HEK293 (cell line): ENCODE measurements at regions not wholly inside any gene's neighbourhood (a gene's known extent, or its start where the extent isn't known, plus 50 kb on each side); places are given as distances from the start of the nearest gene placed in this dataset.

ENCODE experiments used
- ZBTB21 ChIP-seq: fragments of 450-650 bp; formaldehyde crosslinking; IDR thresholded peaks from 2 replicates; pipeline ENCODE4 v1.5.1; 2017; ENCODE audit warnings: missing biosample characterization, missing genetic modification characterization
- ZFHX2 ChIP-seq: fragments of 450-650 bp; formaldehyde crosslinking; conservative IDR thresholded peaks from 2 replicates; pipeline ENCODE4 v1.5.1; 2016; ENCODE audit warnings: missing biosample characterization, missing genetic modification characterization
- ZNF239 ChIP-seq: fragments of 450-650 bp; formaldehyde crosslinking; IDR thresholded peaks from 2 replicates; pipeline ENCODE4 v1.5.1; 2016; ENCODE audit warnings: missing biosample characterization, missing genetic modification characterization
- TF ChIP-seq, protein P1 (sequence below): fragments of 450-650 bp; formaldehyde crosslinking; IDR thresholded peaks from 2 replicates; pipeline ENCODE4 v1.5.1; 2016; ENCODE audit warnings: missing biosample characterization, missing genetic modification characterization
- TF ChIP-seq, protein P2 (sequence below): fragments of 450-650 bp; formaldehyde crosslinking; IDR thresholded peaks from 2 replicates; pipeline ENCODE4 v1.5.1; 2016; ENCODE audit warnings: missing biosample characterization, missing genetic modification characterization
- TF ChIP-seq, protein P3 (sequence below): fragments of 450-650 bp; formaldehyde crosslinking; IDR thresholded peaks from 2 replicates; pipeline ENCODE4 v1.5.1; 2016; ENCODE audit warnings: missing biosample characterization, missing genetic modification characterization
- TF ChIP-seq, protein P4 (sequence below): fragments of 450-650 bp; formaldehyde crosslinking; IDR thresholded peaks from 2 replicates; pipeline ENCODE4 v1.5.1; 2017; ENCODE audit warnings: missing biosample characterization, missing genetic modification characterization
- TF ChIP-seq, protein P5 (sequence below): fragments of 450-650 bp; formaldehyde crosslinking; IDR thresholded peaks from 2 replicates; pipeline ENCODE4 v1.5.1; 2016; ENCODE audit warnings: missing biosample characterization, missing genetic modification characterization

DNA sequence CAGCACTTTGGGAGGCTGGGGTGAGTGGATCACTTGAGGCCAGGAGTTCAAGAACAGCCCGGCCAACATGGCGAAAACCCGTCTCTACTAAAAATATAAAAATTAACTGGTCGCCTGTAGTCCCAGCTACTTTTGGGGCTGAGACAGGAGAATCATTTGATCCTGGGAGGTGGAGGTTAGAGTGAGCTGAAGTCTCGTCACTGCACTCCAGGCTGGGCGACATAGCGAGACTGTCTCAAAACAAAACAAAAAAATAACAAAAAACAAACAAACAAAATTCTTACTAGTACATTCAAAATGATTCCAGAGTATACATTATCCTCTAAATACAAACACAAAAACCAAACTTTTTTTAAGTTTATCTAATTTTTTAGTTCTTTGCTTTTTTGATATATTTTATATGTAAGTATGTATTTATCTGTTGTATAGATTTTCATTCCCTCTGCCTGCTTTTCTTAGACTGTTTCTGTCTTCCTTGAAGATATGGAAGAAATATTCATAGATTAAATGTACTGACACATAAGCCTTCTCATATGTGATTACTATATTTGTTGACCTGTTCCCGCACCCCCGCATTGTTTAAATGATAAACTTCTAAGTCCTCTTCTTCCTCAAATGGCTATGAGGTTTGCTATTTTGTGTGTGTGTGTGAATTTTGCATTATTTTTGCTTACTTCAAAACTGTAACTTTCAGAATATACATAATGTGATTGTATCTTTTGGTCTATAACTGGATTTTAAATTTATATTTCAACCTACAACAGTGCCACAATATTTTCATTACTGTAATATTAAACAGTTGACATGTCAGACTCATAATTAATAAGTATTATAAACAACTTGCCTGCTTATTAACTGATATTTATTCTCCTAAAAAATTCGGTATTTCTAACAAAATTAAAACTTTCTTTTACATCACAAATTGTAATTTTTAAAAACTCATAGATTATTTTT is 1674.1 kb upstream of the B3GALT2 start:
- TF ChIP-seq, protein P1, sequence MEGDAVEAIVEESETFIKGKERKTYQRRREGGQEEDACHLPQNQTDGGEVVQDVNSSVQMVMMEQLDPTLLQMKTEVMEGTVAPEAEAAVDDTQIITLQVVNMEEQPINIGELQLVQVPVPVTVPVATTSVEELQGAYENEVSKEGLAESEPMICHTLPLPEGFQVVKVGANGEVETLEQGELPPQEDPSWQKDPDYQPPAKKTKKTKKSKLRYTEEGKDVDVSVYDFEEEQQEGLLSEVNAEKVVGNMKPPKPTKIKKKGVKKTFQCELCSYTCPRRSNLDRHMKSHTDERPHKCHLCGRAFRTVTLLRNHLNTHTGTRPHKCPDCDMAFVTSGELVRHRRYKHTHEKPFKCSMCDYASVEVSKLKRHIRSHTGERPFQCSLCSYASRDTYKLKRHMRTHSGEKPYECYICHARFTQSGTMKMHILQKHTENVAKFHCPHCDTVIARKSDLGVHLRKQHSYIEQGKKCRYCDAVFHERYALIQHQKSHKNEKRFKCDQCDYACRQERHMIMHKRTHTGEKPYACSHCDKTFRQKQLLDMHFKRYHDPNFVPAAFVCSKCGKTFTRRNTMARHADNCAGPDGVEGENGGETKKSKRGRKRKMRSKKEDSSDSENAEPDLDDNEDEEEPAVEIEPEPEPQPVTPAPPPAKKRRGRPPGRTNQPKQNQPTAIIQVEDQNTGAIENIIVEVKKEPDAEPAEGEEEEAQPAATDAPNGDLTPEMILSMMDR = no peak
- TF ChIP-seq ZBTB21 (tag by site-specific recombination) (no peak), ZNF239 (tag by site-specific recombination) (no peak), ZFHX2 (tag by site-specific recombination) (no peak)
- TF ChIP-seq, protein P2, sequence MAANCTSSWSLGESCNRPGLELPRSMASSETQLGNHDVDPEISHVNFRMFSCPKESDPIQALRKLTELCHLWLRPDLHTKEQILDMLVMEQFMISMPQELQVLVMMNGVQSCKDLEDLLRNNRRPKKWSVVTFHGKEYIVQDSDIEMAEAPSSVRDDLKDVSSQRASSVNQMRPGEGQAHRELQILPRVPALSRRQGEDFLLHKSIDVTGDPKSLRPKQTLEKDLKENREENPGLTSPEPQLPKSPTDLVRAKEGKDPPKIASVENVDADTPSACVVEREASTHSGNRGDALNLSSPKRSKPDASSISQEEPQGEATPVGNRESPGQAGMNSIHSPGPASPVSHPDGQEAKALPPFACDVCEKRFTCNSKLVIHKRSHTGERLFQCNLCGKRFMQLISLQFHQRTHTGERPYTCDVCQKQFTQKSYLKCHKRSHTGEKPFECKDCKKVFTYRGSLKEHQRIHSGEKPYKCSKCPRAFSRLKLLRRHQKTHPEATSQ (tag by site-specific recombination) = no peak
- TF ChIP-seq, protein P3, sequence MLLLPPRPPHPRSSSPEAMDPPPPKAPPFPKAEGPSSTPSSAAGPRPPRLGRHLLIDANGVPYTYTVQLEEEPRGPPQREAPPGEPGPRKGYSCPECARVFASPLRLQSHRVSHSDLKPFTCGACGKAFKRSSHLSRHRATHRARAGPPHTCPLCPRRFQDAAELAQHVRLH (tag by site-specific recombination) = no peak
- TF ChIP-seq, protein P4, sequence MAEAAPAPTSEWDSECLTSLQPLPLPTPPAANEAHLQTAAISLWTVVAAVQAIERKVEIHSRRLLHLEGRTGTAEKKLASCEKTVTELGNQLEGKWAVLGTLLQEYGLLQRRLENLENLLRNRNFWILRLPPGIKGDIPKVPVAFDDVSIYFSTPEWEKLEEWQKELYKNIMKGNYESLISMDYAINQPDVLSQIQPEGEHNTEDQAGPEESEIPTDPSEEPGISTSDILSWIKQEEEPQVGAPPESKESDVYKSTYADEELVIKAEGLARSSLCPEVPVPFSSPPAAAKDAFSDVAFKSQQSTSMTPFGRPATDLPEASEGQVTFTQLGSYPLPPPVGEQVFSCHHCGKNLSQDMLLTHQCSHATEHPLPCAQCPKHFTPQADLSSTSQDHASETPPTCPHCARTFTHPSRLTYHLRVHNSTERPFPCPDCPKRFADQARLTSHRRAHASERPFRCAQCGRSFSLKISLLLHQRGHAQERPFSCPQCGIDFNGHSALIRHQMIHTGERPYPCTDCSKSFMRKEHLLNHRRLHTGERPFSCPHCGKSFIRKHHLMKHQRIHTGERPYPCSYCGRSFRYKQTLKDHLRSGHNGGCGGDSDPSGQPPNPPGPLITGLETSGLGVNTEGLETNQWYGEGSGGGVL (tag by site-specific recombination) = no peak
- TF ChIP-seq, protein P5, sequence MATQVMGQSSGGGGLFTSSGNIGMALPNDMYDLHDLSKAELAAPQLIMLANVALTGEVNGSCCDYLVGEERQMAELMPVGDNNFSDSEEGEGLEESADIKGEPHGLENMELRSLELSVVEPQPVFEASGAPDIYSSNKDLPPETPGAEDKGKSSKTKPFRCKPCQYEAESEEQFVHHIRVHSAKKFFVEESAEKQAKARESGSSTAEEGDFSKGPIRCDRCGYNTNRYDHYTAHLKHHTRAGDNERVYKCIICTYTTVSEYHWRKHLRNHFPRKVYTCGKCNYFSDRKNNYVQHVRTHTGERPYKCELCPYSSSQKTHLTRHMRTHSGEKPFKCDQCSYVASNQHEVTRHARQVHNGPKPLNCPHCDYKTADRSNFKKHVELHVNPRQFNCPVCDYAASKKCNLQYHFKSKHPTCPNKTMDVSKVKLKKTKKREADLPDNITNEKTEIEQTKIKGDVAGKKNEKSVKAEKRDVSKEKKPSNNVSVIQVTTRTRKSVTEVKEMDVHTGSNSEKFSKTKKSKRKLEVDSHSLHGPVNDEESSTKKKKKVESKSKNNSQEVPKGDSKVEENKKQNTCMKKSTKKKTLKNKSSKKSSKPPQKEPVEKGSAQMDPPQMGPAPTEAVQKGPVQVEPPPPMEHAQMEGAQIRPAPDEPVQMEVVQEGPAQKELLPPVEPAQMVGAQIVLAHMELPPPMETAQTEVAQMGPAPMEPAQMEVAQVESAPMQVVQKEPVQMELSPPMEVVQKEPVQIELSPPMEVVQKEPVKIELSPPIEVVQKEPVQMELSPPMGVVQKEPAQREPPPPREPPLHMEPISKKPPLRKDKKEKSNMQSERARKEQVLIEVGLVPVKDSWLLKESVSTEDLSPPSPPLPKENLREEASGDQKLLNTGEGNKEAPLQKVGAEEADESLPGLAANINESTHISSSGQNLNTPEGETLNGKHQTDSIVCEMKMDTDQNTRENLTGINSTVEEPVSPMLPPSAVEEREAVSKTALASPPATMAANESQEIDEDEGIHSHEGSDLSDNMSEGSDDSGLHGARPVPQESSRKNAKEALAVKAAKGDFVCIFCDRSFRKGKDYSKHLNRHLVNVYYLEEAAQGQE = no peak
